ENCODE measurements at regions not wholly inside any gene's neighbourhood (a gene's known extent, or its start where the extent isn't known, plus 50 kb on each side); places are given as distances from the start of the nearest gene placed in this dataset.

- CTCF ChIA-PET (ENCODE audit: partially characterized antibody) = no interaction called here
- Histone ChIP-seq H4K8ac (ENCODE audit: extremely low read depth, insufficient read depth, low read length) (no peak overlapping the region), H3K79me1 (ENCODE audit: low read depth, low read length) (no peaks in the 10 kb centered on the region), H4K91ac (replicated peaks; ENCODE audit: insufficient read length, low read length) (no peak overlapping the region), H4K20me1 (replicated peaks in 1 of 2; ENCODE audit: control insufficient read depth in 1 of 2, insufficient read depth in 2 of 2, low read length in 2 of 2) (no peaks in the 10 kb centered on the region), H3K79me2 (ENCODE audit: control insufficient read depth in 1 of 2, insufficient read depth in 2 of 2, low read length in 2 of 2) (no peaks in the 10 kb centered on the region), H2BK12ac (ENCODE audit: low read depth, low read length) (no peak overlapping the region), H2AFZ (ENCODE audit: low read length) (no peak overlapping the region), H3K9me3 (ENCODE audit: insufficient read depth in 2 of 2, low read depth in 1 of 2, low read length in 1 of 2) (no peaks in the 10 kb centered on the region), H2BK20ac (ENCODE audit: low read length) (no peak overlapping the region), H3K4me3 (ENCODE audit: extremely low read depth in 1 of 4, insufficient read depth in 2 of 4, low read depth in 3 of 4, low read length in 4 of 4) (no peak overlapping the region), H3K56ac (replicated peaks; ENCODE audit: insufficient read length, low read depth, low read length) (no peak overlapping the region), H2AK5ac (ENCODE audit: low read depth, low read length) (no peak overlapping the region), H3K4me2 (ENCODE audit: insufficient read depth in 1 of 2, low read depth in 2 of 2, low read length in 2 of 2) (no peak overlapping the region), H3K27me3 (replicated peaks in 1 of 4; ENCODE audit: control insufficient read depth in 3 of 4, extremely low read depth in 1 of 4, insufficient read depth in 3 of 4, low read length in 3 of 4) (no peaks in the 10 kb centered on the region), H3K23me2 (ENCODE audit: low read depth, low read length) (no peaks in the 10 kb centered on the region), H4K5ac (ENCODE audit: insufficient read length, low read depth, low read length) (no peak overlapping the region), H3K4me1 (replicated peaks in 1 of 4; ENCODE audit: control insufficient read depth in 3 of 4, insufficient read depth in 4 of 4, low read length in 3 of 4) (no peaks in the 10 kb centered on the region), H3K14ac (ENCODE audit: insufficient read length) (no peak overlapping the region), H3K4ac (replicated peaks; ENCODE audit: insufficient read length, low read depth, low read length) (no peak overlapping the region), H3K36me3 (ENCODE audit: control insufficient read depth in 2 of 4, insufficient read depth in 4 of 4, low read length in 3 of 4) (no peaks in the 10 kb centered on the region), H3K9ac (replicated peaks in 1 of 4; ENCODE audit: extremely low read depth in 1 of 4, low read depth in 3 of 4, low read length in 3 of 4) (no peak overlapping the region), H3K27ac (ENCODE audit: low read depth, low read length) (no peak overlapping the region), H3K23ac (ENCODE audit: insufficient read length) (no peak overlapping the region), H2BK120ac (replicated peaks; ENCODE audit: low read depth, low read length) (no peak overlapping the region), H2BK5ac (ENCODE audit: low read depth, low read length) (no peak overlapping the region), H2BK15ac (ENCODE audit: low read length) (no peak overlapping the region), H3K18ac (ENCODE audit: extremely low read depth, low read length) (no peak overlapping the region)
- DNase-seq (ENCODE audit: low read depth in 1 of 2, low spot score in 2 of 2) (no peak), FAIRE-seq (no peak)
- POLR2A ChIA-PET (ENCODE audit: partially characterized antibody) = no interaction called here
- TF ChIP-seq SP2 (IDR thresholded peaks at IDR 0.05; ENCODE audit: low read length) (no peak), ZNF274 (IDR thresholded peaks at IDR 0.05; ENCODE audit: borderline replicate concordance, extremely low read depth, low read length) (no peak), RFX5 (IDR thresholded peaks at IDR 0.05; ENCODE audit: borderline replicate concordance, low read depth, low read length) (no peak)
- 95% methylated on average over 2 of the region's 2 CpGs; no CpG with 5 or more reads in 1 of the 2 experiments for whole genome bisulfite sequencing, 2 experiments (ENCODE audit: extremely low coverage in 1 of 2, insufficient coverage in 1 of 2, insufficient read length in 1 of 2, insufficient replicate concordance in 2 of 2, low coverage in 1 of 2, low lambda C conversion rate in 2 of 2, missing lambda C conversion rate in 1 of 2)
Measured at GRCh38 chr17:72064606-72065193, 56.1 kb upstream of the SOX9 start.
